ENCODE measurements at regions not wholly inside any gene's neighbourhood (a gene's known extent, or its start where the extent isn't known, plus 50 kb on each side); places are given as distances from the start of the nearest gene placed in this dataset.
A peak's percentile ranks its signal among the peaks of the same experiment; 100 is the strongest.

- TF ChIP-seq CREB1 (IDR thresholded peaks at IDR 0.05; ENCODE audit: low read depth) (no peak), EGR1 (IDR thresholded peaks at IDR 0.05) (no peak), TEAD4 (IDR thresholded peaks at IDR 0.05) (no peak), TAF1 (IDR thresholded peaks at IDR 0.05; ENCODE audit: low read depth) (no peak), ZBTB7A (IDR thresholded peaks at IDR 0.05; ENCODE audit: low read depth) (no peak), MAX (IDR thresholded peaks at IDR 0.05) (no peak), USF1 (IDR thresholded peaks at IDR 0.05) (no peak), FOXM1 (IDR thresholded peaks at IDR 0.05; ENCODE audit: borderline replicate concordance, low read depth) (no peak), CEBPB (IDR thresholded peaks at IDR 0.05) (no peak), TCF12 (IDR thresholded peaks at IDR 0.05; ENCODE audit: low read depth) (no peak), YY1 (IDR thresholded peaks at IDR 0.05; ENCODE audit: low read depth) (no peak), RAD21 (IDR thresholded peaks at IDR 0.05; ENCODE audit: low read depth) (no peak), REST (IDR thresholded peaks at IDR 0.05; ENCODE audit: low read depth) (no peak), NFIC (IDR thresholded peaks at IDR 0.05) (no peak), EP300 (IDR thresholded peaks at IDR 0.05; ENCODE audit: borderline replicate concordance) (no peak)
These were observed 68.3 kb upstream of the MAPRE2 start for GRCh38 chr18:34972765-34973414.

- no peak for TF ChIP-seq REST (IDR thresholded peaks at IDR 0.05; ENCODE audit: low read depth)
- TF ChIP-seq NFIC (IDR thresholded peaks at IDR 0.05): no peak
These were observed 65.1 kb upstream of the MAPRE2 start for GRCh38 chr18:34976123-34976522.

GRCh38 chr18:34976534-34976898, 64.7 kb upstream of the MAPRE2 start:
- TF ChIP-seq TCF12 (IDR thresholded peaks at IDR 0.05; ENCODE audit: low read depth): no peak
- TF ChIP-seq CREB1 (IDR thresholded peaks at IDR 0.05; ENCODE audit: low read depth): no peak
- no peak for TF ChIP-seq FOXM1 (IDR thresholded peaks at IDR 0.05; ENCODE audit: borderline replicate concordance, low read depth)
- no peak for TF ChIP-seq NFIC (IDR thresholded peaks at IDR 0.05)
- no peak for TF ChIP-seq TEAD4 (IDR thresholded peaks at IDR 0.05)
- no peak for TF ChIP-seq TAF1 (IDR thresholded peaks at IDR 0.05; ENCODE audit: low read depth)
- no peak for TF ChIP-seq MAX (IDR thresholded peaks at IDR 0.05)
- TF ChIP-seq RAD21 (IDR thresholded peaks at IDR 0.05; ENCODE audit: low read depth): no peak
- no peak for TF ChIP-seq EP300 (IDR thresholded peaks at IDR 0.05; ENCODE audit: borderline replicate concordance)
- no peak for TF ChIP-seq REST (IDR thresholded peaks at IDR 0.05; ENCODE audit: low read depth)
- TF ChIP-seq EGR1 (IDR thresholded peaks at IDR 0.05): no peak
- TF ChIP-seq USF1 (IDR thresholded peaks at IDR 0.05): no peak
- no peak for TF ChIP-seq YY1 (IDR thresholded peaks at IDR 0.05; ENCODE audit: low read depth)

- peak; percentile 66; the same call in 1 of the 2 replicates for TF ChIP-seq MAX (IDR thresholded peaks at IDR 0.05)
- TF ChIP-seq EP300 (IDR thresholded peaks at IDR 0.05; ENCODE audit: borderline replicate concordance): no peak
- 0 out of 2 replicates have a peak, but pooled peaks have one; percentile 20 for TF ChIP-seq EGR1 (IDR thresholded peaks at IDR 0.05)
- peak; percentile 48 for TF ChIP-seq ZBTB7A (IDR thresholded peaks at IDR 0.05; ENCODE audit: low read depth)
- no peak for TF ChIP-seq TCF12 (IDR thresholded peaks at IDR 0.05; ENCODE audit: low read depth)
- TF ChIP-seq USF1 (IDR thresholded peaks at IDR 0.05): peak; percentile 92
These were observed 64.0 kb upstream of the MAPRE2 start for GRCh38 chr18:34976899-34977837.
